Activated CD4-positive, alpha-beta T cell treated with anti-CD3 and anti-CD28 coated beads, Interleukin-2, amount 50 U/mL, for 24 hours (primary cell): ENCODE measurements at regions not wholly inside any gene's neighbourhood (a gene's known extent, or its start where the extent isn't known, plus 50 kb on each side); places are given as distances from the start of the nearest gene placed in this dataset.
A peak's percentile ranks its signal among the peaks of the same experiment; 100 is the strongest.

Experiments
- DNase-seq, 2 donors: peaks; one replicate each; pipeline ENCODE4 v3.0.0-alpha.2; 2020; ENCODE audit warnings: low read depth in 1 of 2, low spot score in 1 of 2

GRCh38 chr1:200319148-200319547 lies 90.7 kb downstream of the ZNF281 start:
- DNase-seq = no peak

DNA sequence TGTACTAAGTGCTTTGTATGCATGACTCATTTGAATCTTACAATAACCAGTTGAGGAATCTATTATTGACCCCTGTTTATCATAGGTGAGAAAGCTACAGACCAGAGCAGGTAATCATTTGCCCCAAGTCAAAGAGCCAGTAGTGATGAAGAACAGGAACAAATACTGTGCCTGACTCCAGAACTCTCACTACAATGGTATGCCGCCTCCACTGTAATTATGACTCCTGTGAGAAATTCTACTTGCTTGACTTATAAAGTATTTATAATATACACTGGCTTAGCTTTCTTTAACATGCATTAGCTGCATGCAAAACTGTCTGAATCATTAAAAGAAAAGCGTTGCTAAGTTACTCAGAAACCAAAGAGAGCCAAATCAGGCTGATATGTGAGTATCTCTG lies 92.6 kb downstream of the ZNF281 start:
- no peak for DNase-seq

DNA sequence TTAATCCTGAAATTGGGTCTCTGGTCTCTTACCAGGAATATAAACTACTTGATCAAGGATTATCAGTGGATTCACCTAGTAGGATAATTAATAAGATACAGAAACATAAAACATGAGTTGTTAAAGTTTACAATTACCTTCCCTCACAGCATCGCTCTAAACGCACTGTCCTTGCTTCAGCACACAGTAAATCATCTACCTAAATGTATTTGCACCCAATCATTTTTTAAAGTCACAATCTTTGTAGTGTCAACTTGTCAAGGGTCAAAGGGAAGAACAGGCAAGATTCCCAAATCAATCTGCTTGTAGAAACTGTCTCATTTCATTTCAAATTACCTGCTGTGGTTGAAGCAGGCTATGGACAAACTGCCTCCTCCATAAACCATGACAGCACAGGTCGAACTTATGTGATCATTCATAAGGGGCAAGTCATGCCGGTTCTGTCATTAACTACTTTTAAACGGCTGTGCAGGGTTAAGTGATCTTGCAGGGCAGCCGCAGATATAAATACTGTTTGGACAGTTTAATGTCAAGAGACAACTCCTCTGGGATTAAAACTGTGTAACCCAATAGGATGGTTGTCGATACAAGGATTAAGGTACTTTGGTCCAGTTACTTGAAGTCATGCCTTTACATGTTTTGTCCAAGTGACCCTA lies 93.6 kb downstream of the ZNF281 start:
- DNase-seq = no peak

DNA sequence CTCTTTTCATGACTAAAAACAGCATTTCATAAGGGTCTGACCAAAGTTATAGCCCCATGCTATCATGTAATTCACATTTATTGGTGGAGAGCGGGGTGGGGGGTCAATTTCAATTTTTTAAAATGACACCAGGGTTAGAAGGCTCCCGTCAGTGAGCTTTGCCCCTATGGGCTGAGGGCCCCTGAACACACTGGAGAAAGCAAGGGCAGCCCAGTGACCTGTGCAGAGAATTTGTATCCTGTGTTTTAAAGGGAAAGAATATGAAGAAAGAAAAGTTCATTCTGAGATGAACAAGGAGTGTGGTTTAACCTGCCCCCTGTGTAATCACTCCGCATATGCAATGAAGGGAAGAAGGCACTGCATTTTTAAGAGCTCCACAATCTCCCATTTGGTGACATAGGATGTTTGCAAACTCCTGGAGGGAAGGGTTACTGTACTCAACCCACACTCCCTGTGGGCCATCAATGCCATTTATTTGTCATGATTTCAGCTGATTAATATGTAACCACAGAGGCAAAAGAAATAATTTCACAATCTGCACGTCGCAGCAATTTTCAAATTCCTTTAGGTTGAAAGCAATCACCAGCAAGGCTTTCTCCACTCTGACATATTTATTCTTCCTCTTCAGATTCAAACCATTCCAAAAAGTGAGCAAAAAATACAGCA lies 95.6 kb downstream of the ZNF281 start:
- no peak for DNase-seq

DNA sequence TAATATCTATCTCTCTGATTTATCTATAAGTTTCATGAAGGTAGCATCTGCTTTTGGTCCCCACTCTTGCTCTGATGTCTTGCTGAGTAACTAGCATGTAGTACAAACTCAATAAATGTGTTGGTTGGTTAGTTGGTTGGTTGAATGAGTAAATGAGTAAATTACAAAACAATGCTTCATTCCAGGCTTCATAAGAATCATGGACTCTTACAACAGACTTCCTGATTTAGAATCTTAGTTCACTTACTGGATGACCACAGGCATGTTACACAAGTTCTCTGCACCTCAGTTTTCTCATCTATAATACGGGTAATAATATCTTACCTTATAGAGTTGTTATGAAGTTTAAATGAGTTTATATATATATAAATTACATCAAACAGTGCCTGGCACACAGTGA lies 98.6 kb downstream of the ZNF281 start:
- no peak for DNase-seq

DNA sequence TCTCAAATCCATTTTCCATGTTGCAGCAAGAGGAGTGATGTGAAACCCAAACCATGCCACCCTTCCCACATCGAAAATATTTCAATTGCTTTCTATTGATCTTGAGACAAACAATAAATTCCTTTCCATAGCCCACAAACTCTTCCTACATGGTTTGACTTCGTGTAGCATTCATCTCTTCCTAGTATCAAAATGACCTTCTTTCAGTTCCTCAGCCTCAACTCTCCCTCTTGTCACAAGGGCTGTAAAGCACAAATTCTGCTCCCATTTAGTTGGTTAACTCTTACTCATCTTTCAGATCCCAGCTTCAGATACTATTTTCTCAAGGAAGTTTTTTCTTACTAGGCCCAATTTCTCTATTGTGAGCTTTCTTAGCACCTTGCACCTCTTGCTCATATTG lies 99.0 kb downstream of the ZNF281 start:
- DNase-seq = no peak

DNA sequence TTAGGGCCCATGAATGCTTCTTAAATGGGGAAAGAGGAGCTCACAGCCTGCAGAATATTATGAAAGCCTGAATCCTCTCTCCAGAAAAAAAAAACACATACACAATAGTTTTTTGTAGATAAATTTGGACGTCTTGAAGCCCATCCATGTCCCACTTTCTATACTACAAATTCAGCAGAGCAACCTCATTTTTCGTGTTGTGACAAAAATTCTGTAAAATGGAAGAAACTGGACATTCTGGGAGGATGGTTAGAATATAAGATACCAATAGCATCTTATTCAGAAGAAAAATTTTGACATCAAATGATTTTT lies 102.1 kb downstream of the ZNF281 start:
- no peak for DNase-seq

DNA sequence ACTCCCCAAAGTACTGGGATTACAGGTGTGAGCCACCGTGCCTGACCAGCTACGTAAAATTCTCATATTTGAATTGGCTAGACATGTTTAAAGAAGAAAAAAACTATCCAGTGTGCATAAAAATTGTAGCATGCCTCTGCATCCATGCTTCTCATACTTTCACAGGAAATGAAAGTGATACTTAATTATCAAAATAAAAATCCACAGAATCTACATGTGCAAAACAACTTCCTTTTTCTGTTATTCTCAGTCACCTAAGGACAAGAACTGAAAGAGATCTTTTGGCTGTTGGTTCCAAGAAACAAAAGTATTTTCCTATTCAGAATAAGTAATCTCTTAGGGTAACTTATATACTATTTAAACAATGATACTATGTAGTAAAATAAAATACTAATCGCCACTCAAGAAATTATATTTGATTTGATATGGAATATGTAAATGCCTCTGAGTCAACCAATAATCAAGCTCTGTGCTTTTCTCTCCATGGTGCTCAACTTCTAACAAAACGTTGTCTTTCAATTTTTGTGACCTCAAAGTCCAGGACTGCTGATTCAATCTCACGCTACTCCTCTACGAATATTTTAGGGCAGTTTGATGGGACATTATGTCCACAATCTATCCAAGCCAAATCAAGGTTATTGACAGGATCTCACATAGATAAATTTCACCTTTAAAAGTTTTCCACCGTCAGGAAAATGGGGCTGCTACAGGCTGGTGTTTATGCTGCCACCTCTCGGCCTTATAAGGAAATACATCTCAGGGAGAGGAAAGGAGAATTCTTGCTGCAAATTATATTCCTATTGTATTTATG lies 102.7 kb downstream of the ZNF281 start:
- DNase-seq = no peak

DNA sequence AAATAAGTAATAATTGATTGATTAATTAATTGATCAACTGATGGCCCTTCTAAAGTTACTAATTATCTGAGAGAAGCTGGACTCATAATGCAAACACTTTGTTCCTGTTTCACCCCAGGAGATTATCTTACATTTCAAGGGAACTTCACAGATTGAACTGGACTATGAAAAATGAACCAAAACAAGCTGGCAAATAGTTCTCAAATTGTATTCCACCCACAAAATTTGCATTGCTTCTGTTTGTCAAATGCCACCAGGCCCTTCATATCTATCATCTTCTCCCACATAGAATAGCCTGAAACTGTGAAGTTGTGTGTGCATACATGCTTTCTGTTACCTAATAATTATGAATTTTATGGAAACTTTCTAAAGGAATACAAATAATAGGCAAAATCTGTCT lies 104.0 kb downstream of the ZNF281 start:
- no peak for DNase-seq

- DNase-seq = no peak
Observed at GRCh38 chr1:200304171-200304570, 105.7 kb downstream of the ZNF281 start.

DNA sequence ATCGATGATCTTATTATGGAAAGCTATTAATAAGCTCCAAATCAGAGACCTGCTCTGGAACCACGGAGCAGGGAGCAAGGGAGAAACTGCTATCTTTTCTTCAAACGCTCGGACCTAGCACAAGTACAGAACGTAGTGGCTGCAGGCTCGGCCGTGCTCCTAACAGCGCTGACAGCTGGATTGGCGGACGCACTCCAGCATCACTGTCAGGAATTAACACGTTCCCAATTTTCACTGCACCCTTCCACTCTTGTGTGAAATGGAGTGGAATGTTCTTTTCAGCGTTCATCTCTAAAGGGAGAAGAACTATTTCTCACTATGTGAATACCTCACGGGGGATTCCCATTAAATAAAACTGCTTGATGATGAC lies 106.9 kb downstream of the ZNF281 start:
- no peak for DNase-seq

DNA sequence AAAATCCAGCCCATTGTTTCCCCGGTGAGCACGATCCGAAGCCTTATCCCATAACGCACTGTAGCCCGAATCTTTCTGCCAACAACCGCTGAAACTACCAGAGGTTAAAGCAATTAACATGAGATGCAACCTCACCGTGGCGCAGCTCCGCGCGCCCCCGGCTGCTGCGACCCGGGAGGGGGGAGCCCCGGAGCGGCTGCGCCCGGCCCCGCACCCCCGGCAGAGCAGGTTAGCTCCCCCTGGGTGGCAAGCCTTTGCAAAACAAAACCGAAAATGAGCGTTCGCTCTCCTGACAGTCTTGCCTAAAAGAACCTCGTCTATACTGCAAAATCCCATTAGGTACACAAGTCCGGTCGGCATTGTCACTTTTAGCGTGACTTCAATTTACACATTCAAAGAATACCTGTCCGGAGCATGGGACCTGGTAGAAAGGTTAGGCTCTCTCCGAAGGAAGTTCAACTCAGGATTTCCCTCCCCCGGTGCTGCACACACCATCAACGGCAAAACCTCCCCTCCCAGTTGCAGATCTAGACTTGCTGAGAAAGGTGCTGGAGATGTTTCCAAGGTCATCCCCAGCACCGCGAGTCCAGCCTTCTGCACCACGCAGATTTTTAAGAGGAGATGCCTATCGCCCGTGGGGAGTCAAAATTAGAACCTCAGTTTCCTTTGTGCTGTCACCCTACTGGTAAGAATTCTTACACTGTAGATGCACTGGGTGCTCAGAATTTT lies 107.5 kb downstream of the ZNF281 start:
- peak; percentile 33 to 42 for DNase-seq

GRCh38 chr1:200301152-200301551 lies 108.7 kb downstream of the ZNF281 start:
- no peak for DNase-seq

- DNase-seq = no peak
Observed at GRCh38 chr1:200299571-200299970, 110.3 kb downstream of the ZNF281 start.

GRCh38 chr1:200298242-200298641 lies 111.6 kb downstream of the ZNF281 start:
- no peak for DNase-seq

DNA sequence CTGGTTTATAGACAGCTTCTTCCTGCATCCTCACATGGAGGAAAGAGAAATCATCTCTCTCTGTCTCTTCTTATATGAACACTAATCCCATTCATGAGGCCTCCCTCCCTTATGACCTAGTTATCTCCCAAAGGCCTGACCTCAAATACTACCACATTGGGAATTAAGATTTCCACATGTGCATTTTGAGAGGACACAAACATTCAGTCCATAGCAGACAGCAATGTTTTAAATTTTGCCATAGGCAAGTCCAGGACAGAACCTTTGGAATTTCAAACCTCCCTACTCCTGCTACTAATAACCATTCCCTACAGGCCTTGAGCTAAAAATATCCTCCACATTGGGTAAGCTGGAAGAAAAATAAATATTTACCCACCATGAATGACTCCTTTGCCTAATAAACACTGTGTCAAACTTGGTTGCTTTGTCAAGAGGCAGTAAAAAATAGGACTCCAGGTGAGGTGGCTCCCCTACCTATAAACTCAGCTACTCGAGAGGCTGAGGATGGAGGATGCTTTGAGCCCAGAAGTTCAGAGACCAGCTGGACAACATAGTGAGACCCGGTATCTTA lies 113.7 kb downstream of the ZNF281 start:
- DNase-seq = no peak

DNA sequence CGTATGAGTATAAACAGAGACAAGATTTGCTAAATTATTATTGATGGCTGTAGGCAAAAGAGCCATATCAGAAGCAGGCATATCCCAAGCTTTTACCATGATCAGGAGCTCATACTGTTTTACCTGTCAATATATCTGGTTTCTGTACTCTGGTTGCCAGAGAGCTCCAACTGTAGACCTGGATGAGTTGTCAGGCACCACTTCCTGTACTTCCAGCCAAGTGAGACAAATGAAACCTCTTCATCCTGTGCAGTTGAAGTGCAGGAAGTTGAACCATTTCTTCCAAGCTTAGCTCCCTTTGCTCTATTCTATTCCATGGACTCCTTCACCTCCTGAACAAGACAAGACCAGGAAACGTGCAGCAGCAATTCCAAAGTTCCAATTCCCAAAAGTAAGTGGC lies 115.6 kb downstream of the ZNF281 start:
- no peak for DNase-seq

DNA sequence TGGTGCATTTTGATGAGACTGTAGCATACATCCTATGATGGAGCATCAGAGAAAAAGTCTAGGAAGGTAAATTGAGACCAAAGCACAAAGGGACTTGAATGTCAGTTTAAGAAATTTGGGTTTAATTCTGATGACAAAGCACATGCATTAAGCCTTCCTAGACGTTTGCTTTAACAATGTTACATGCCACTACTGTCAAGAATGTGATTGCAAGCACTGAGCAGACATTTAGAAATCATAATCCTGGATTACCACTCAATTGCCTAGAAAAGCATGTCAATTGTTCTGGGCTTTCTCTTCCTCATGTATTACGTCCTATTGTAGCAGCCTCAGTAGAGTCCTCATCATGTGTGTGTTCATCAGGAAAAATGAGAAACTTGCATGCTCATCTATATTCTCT lies 117.1 kb downstream of the ZNF281 start:
- DNase-seq = no peak

DNA sequence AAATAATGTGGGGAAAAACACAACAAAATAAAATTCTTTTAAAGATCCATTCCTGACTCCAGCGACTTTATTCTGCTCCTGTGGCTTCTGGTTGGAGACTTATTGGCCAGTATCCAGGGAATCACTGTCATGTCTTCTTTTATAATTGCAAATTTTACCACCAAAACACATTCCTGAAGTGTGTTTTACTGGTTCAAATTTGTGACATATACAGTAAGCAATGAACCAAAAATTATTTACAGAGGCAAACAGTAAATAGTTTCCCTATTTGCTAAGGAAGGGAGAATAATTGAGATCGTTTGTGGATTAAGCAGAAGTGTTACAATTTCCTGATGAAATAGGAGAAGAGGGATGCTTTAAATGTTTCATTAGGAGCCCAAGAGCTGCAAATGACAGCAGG lies 118.7 kb downstream of the ZNF281 start:
- no peak for DNase-seq

- no peak for DNase-seq
Observed at GRCh38 chr1:200290010-200290685, 119.7 kb downstream of the ZNF281 start.

DNA sequence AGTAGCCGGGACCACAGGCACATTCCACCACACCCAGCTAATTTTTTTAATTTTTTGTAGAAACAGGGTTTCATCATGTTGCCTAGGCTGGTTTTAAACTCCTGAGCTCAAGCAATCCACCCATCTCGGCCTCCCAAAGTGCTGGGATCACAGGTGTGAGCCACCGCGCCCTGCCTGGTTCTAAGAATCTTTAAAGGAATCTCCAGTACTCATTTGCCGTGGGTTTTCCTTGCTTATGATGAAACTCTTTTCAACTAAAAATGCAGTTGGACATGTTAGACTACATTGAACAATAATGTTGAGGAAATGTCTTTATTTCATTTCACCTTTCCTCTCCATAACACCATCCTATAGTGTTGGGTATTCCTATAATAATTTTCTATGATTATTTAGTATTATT lies 121.6 kb downstream of the ZNF281 start:
- no peak for DNase-seq
